ENCODE measurements at regions not wholly inside any gene's neighbourhood (a gene's known extent, or its start where the extent isn't known, plus 50 kb on each side); places are given as distances from the start of the nearest gene placed in this dataset.

GRCh38 chr6:48281217-48281616, 170.2 kb upstream of the PTCHD4 start:
- no peak for DNase-seq
- intact Hi-C loops (cut with DNase I) = no loop called here

- intact Hi-C loops (cut with DNase I) = no loop called here
Observed at GRCh38 chr6:48280035-48280620, 169.1 kb upstream of the PTCHD4 start.

GRCh38 chr6:48278261-48278660, 167.3 kb upstream of the PTCHD4 start:
- intact Hi-C loops (cut with DNase I) = no loop called here
- DNase-seq = no peak

More at GRCh38 chr6:48280035-48280620, 169.1 kb upstream of the PTCHD4 start:
- DNase-seq = no peak

GRCh38 chr6:48272518-48272917, 161.5 kb upstream of the PTCHD4 start:
- intact Hi-C loops (cut with DNase I) = no loop called here
- no peak for DNase-seq

- no peak for DNase-seq
- intact Hi-C loops (cut with DNase I) = no loop called here
Observed at GRCh38 chr6:48255094-48255493, 144.1 kb upstream of the PTCHD4 start.

- no peak for DNase-seq
- intact Hi-C loops (cut with DNase I) = no loop called here
Observed at GRCh38 chr6:48249071-48249470, 138.1 kb upstream of the PTCHD4 start.

- intact Hi-C loops (cut with DNase I) = no loop called here
- no peak for DNase-seq
Observed at GRCh38 chr6:48243071-48243470, 132.1 kb upstream of the PTCHD4 start.

- intact Hi-C loops (cut with DNase I) = no loop called here
- DNase-seq = no peak
Observed at GRCh38 chr6:48240287-48240686, 129.3 kb upstream of the PTCHD4 start.

GRCh38 chr6:48236375-48236774, 125.4 kb upstream of the PTCHD4 start:
- intact Hi-C loops (cut with DNase I) = no loop called here
- no peak for DNase-seq

- no peak for DNase-seq
- intact Hi-C loops (cut with DNase I) = no loop called here
Observed at GRCh38 chr6:48233063-48233462, 122.1 kb upstream of the PTCHD4 start.

GRCh38 chr6:48229841-48230240, 118.8 kb upstream of the PTCHD4 start:
- intact Hi-C loops (cut with DNase I) = no loop called here
- no peak for DNase-seq

GRCh38 chr6:48222241-48222640, 111.2 kb upstream of the PTCHD4 start:
- intact Hi-C loops (cut with DNase I) = no loop called here
- DNase-seq = no peak

GRCh38 chr6:48213076-48213788, 102.2 kb upstream of the PTCHD4 start:
- DNase-seq = no peak
- intact Hi-C loops (cut with DNase I) = no loop called here

- no peak for DNase-seq
- intact Hi-C loops (cut with DNase I) = no loop called here
Observed at GRCh38 chr6:48212501-48212900, 101.5 kb upstream of the PTCHD4 start.

GRCh38 chr6:48206091-48206490, 95.1 kb upstream of the PTCHD4 start:
- DNase-seq = no peak
- intact Hi-C loops (cut with DNase I) = no loop called here

- no peak for DNase-seq
- intact Hi-C loops (cut with DNase I) = no loop called here
Observed at GRCh38 chr6:48200869-48201390, 89.9 kb upstream of the PTCHD4 start.

- DNase-seq = no peak
- intact Hi-C loops (cut with DNase I) = no loop called here
Observed at GRCh38 chr6:48199499-48199898, 88.5 kb upstream of the PTCHD4 start.

- intact Hi-C loops (cut with DNase I) = no loop called here
- DNase-seq = no peak
Observed at GRCh38 chr6:48197941-48198340, 86.9 kb upstream of the PTCHD4 start.

GRCh38 chr6:48194596-48195295, 83.7 kb upstream of the PTCHD4 start:
- no peak for DNase-seq
- intact Hi-C loops (cut with DNase I) = no loop called here

- intact Hi-C loops (cut with DNase I) = no loop called here
- DNase-seq = no peak
Observed at GRCh38 chr6:48188158-48188557, 77.2 kb upstream of the PTCHD4 start.
